WTC11 (cell line): ENCODE measurements at regions not wholly inside any gene's neighbourhood (a gene's known extent, or its start where the extent isn't known, plus 50 kb on each side); places are given as distances from the start of the nearest gene placed in this dataset.

ENCODE experiments used
- ATAC-seq: fragments of 200-7000 bp; cut with Tn5 transposase; 2 replicates; pipeline ENCODE4 v1.10.0; 2021; ENCODE audit warnings: mild to moderate bottlenecking, moderate library complexity
- CTCF ChIA-PET: fragments of 300-600 bp; sonication (Branson Sonifier 250); formaldehyde crosslinking; loops from one replicate; lab custom pipeline; 2021; ENCODE audit warnings: antibody characterized with exemption; lab: Charles Lee
- POLR2A ChIA-PET: fragments of 350-600 bp; sonication (Branson Sonifier 250); formaldehyde crosslinking; loops from one replicate; lab custom pipeline; 2021; ENCODE audit warnings: antibody characterized with exemption; lab: Charles Lee
- DNase-seq: peaks from one replicate; pipeline ENCODE4 v3.0.0; 2021; ENCODE audit warnings: low spot score
- H3K27ac Mint-ChIP-seq: 2 replicates; pipeline ENCODE4 v1.8.0; 2021; ENCODE audit warnings: mixed read lengths
- H3K27me3 Mint-ChIP-seq: 2 replicates; pipeline ENCODE4 v1.8.0; 2021; ENCODE audit warnings: low read depth, mild to moderate bottlenecking, moderate library complexity, mixed read lengths
- H3K36me3 Mint-ChIP-seq: 2 replicates; pipeline ENCODE4 v1.8.0; 2021; ENCODE audit warnings: mixed read lengths
- H3K4me1 Mint-ChIP-seq: 2 replicates; pipeline ENCODE4 v1.8.0; 2022; ENCODE audit warnings: mixed read lengths
- H3K4me3 Mint-ChIP-seq: 2 replicates; pipeline ENCODE4 v1.8.0; 2021; ENCODE audit warnings: mild to moderate bottlenecking, moderate library complexity, mixed read lengths
- H3K9me3 Mint-ChIP-seq: 2 replicates; pipeline ENCODE4 v1.8.0; 2021; ENCODE audit warnings: mixed read lengths
- CREM ChIP-seq: sonication (generic); formaldehyde crosslinking; IDR thresholded peaks from 2 replicates; pipeline ENCODE4 v1.8.1; 2022; ENCODE audit warnings: mild to moderate bottlenecking, missing genetic modification reagents, moderate library complexity
- EMX1 ChIP-seq: fragments of 250-450 bp; sonication (Bioruptor Pico); IDR thresholded peaks from 2 replicates; pipeline ENCODE4 v1.8.0; 2021; ENCODE audit warnings: mild to moderate bottlenecking
- ESRRA ChIP-seq: sonication (generic); formaldehyde crosslinking; IDR thresholded peaks from 2 replicates; pipeline ENCODE4 v1.8.1; 2022; ENCODE audit warnings: mild to moderate bottlenecking, missing genetic modification reagents, borderline replicate concordance
- HMGA2 ChIP-seq: fragments of 250-450 bp; sonication (Bioruptor Pico); IDR thresholded peaks from 2 replicates; pipeline ENCODE4 v1.4.0; 2021; ENCODE audit warnings: mild to moderate bottlenecking, moderate library complexity
- JAZF1 ChIP-seq: fragments of 250-450 bp; sonication (Bioruptor Pico); IDR thresholded peaks from 2 replicates; pipeline ENCODE4 v1.9.0; 2021; ENCODE audit warnings: moderate library complexity, mild to moderate bottlenecking, inconsistent platforms
- NR2C2 ChIP-seq: sonication (generic); formaldehyde crosslinking; IDR thresholded peaks from 2 replicates; pipeline ENCODE4 v1.8.0; 2022; ENCODE audit warnings: mild to moderate bottlenecking, missing genetic modification reagents
- OVOL2 ChIP-seq: fragments of 250-450 bp; sonication (Bioruptor Pico); IDR thresholded peaks from 2 replicates; pipeline ENCODE4 v1.9.0; 2021; ENCODE audit warnings: mild to moderate bottlenecking, borderline replicate concordance
- PRRX2 ChIP-seq: fragments of 250-450 bp; sonication (Bioruptor Pico); IDR thresholded peaks from 2 replicates; pipeline ENCODE4 v1.8.0; 2021; ENCODE audit warnings: mild to moderate bottlenecking
- SMAD3 ChIP-seq: sonication (generic); formaldehyde crosslinking; IDR thresholded peaks from 2 replicates; pipeline ENCODE4 v1.8.0; 2022; ENCODE audit warnings: missing genetic modification reagents, mild to moderate bottlenecking, borderline replicate concordance
- SP1 ChIP-seq: sonication (generic); formaldehyde crosslinking; conservative IDR thresholded peaks from 2 replicates; pipeline ENCODE4 v1.8.1; 2022; ENCODE audit warnings: missing genetic modification reagents
- TCF7 ChIP-seq: sonication (generic); formaldehyde crosslinking; IDR thresholded peaks from 2 replicates; pipeline ENCODE4 v1.8.0; 2022; ENCODE audit warnings: mild to moderate bottlenecking, low read depth, missing genetic modification reagents, moderate library complexity
- ZNF121 ChIP-seq: sonication (generic); formaldehyde crosslinking; IDR thresholded peaks from 2 replicates; pipeline ENCODE4 v1.8.0; 2023; ENCODE audit warnings: missing genetic modification reagents
- ZNF138 ChIP-seq: sonication (generic); formaldehyde crosslinking; conservative IDR thresholded peaks from 2 replicates; pipeline ENCODE4 v1.8.1; 2022; ENCODE audit warnings: mild to moderate bottlenecking, moderate library complexity, missing genetic modification reagents
- ZNF219 ChIP-seq: sonication (generic); formaldehyde crosslinking; IDR thresholded peaks from 2 replicates; pipeline ENCODE4 v1.8.0; 2023; ENCODE audit warnings: missing genetic modification reagents, mild to moderate bottlenecking, borderline replicate concordance
- ZNF232 ChIP-seq: sonication (generic); formaldehyde crosslinking; IDR thresholded peaks from 2 replicates; pipeline ENCODE4 v1.8.0; 2022; ENCODE audit warnings: mild to moderate bottlenecking, missing genetic modification reagents
- ZNF671 ChIP-seq: fragments of 250-450 bp; sonication (Bioruptor Pico); IDR thresholded peaks from 2 replicates; pipeline ENCODE4 v1.8.0; 2021; ENCODE audit warnings: mild to moderate bottlenecking
- TF ChIP-seq, protein P1 (sequence below): fragments of 250-450 bp; sonication (Bioruptor Pico); conservative IDR thresholded peaks from 2 replicates; pipeline ENCODE4 v1.9.0; 2021; ENCODE audit warnings: mild to moderate bottlenecking
- TF ChIP-seq, protein P2 (sequence below): sonication (generic); formaldehyde crosslinking; IDR thresholded peaks from 2 replicates; pipeline ENCODE4 v1.8.0; 2022; ENCODE audit warnings: mild to moderate bottlenecking, missing genetic modification reagents
- TF ChIP-seq, protein P3 (sequence below): fragments of 200-600 bp; IDR thresholded peaks from 2 replicates; pipeline ENCODE4 v1.8.0; 2022; ENCODE audit warnings: antibody characterized with exemption
- TF ChIP-seq, protein P4 (sequence below): sonication (generic); formaldehyde crosslinking; IDR thresholded peaks from 2 replicates; pipeline ENCODE4 v1.8.1; 2023; ENCODE audit warnings: mild to moderate bottlenecking, missing genetic modification reagents
- TF ChIP-seq, protein P5 (sequence below): sonication (generic); formaldehyde crosslinking; IDR thresholded peaks from 2 replicates; pipeline ENCODE4 v1.8.1; 2022; ENCODE audit warnings: mild to moderate bottlenecking, moderate library complexity, missing genetic modification reagents
- TF ChIP-seq, protein P6 (sequence below): sonication (generic); formaldehyde crosslinking; IDR thresholded peaks from 2 replicates; pipeline ENCODE4 v1.8.0; 2022; ENCODE audit warnings: mild to moderate bottlenecking, missing genetic modification reagents

DNA sequence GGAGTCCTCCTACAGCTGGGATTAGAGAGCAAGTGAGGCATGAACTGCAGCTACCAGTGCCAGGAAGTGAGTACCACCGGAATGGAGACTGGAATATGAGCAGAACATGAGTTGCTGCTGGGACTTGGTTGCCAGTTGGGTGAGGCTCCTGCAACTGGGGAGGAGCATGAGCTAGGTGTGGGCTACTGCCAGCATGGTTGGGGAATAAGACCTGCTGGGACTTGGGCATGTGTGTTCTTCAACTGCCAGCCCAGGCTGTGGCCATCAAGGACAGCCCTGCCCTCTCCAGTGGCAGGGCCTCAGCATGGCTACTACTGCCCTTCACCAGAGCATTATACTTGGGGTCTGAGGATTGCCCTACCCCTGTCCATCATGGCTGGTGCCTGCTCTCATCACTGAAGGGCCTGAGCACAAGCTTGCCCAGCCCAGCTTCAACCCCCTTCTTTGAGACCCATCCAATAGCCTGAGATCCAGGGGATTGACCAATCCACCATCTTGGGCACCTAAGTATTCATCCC lies 665.0 kb downstream of the ELAVL2 start:
- ATAC-seq: no peak
- TF ChIP-seq SP1 (no peak), TCF7 (CRISPR knock-in tag) (no peak), ZNF121 (CRISPR knock-in tag) (no peak)
- TF ChIP-seq, protein P1, sequence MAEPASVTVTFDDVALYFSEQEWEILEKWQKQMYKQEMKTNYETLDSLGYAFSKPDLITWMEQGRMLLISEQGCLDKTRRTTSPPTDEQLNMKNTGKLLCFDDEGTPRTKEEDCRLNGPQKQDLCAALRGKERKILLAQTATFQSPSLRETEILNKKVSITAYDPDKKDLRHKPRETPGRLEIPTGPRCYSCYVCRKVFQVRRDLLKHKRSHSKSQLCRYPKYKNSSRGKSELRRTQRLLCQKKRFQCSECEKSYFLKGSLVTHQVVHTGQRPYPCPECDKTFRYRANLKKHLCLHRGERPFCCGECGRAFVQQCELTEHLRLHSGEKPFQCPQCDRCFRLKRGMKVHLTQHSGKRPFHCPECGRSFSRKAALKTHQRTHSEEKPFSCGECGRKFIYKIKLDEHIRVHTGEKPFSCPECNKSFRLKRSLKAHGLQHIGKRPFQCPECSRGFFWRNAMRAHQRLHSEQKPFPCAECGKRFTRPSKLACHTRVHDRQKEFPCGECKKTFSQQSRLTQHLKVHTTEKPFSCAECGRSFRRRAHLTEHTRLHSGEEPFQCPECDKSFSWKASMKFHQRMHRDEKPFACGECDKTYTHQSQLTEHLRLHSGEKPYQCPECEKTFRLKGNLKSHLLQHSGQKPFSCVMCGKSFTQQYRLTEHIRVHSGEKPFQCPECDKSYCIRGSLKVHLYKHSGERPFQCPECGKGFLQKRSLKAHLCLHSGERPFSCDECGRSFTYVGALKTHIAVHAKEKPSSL (CRISPR knock-in tag): no peak
- peaks cover 17% of the 10 kb centered on the region for H3K9me3 Mint-ChIP-seq
- POLR2A ChIA-PET: no interaction called here
- peaks cover 4% of the 10 kb centered on the region for H3K4me1 Mint-ChIP-seq
- no peak for DNase-seq
- H3K36me3 Mint-ChIP-seq: no peaks in the 10 kb centered on the region
- no peak overlapping the region for H3K27ac Mint-ChIP-seq
- H3K27me3 Mint-ChIP-seq: no peaks in the 10 kb centered on the region
- CTCF ChIA-PET: no interaction called here
- no peak overlapping the region for H3K4me3 Mint-ChIP-seq

DNA sequence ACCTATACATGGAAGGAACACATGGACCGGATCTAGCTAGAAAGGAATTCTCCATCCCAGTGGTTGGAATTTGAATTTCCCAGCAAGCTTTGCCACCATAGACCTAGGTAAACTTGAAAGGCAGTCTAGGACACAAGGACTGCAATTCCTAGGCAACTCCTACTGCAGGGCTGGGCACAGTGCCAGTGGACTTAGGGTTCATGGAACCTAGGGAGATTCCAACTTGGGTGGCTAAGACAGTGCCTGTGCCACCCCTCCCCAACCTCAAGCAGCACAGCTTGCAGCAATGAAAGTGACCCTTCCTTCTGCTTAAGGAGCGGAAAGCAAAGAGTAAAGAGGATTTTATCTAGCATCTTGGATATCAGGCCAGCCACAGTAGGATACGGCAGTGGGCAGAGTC lies 663.3 kb downstream of the ELAVL2 start:
- DNase-seq: no peak
- ATAC-seq: no peak
- no peaks in the 10 kb centered on the region for H3K4me1 Mint-ChIP-seq
- ChIA-PET POLR2A (no interaction called here), CTCF (interaction anchor here (1.0 kb wide), 1 partner anchor 9 kb away, joined by 5 read pairs; no protein-coding TSS in a partner anchor)
- no peak overlapping the region for H3K27ac Mint-ChIP-seq
- H3K9me3 Mint-ChIP-seq: peaks cover 17% of the 10 kb centered on the region
- no peaks in the 10 kb centered on the region for H3K27me3 Mint-ChIP-seq
- TF ChIP-seq PRRX2: no peak
- no peak for TF ChIP-seq SP1
- TF ChIP-seq EMX1 (CRISPR knock-in tag): no peak
- TF ChIP-seq HMGA2: no peak
- TF ChIP-seq, protein P2, sequence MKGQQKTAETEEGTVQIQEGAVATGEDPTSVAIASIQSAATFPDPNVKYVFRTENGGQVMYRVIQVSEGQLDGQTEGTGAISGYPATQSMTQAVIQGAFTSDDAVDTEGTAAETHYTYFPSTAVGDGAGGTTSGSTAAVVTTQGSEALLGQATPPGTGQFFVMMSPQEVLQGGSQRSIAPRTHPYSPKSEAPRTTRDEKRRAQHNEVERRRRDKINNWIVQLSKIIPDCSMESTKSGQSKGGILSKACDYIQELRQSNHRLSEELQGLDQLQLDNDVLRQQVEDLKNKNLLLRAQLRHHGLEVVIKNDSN (CRISPR knock-in tag): no peak
- TF ChIP-seq ZNF138 (CRISPR knock-in tag): no peak
- no peak for TF ChIP-seq OVOL2 (CRISPR knock-in tag)
- no peak overlapping the region for H3K4me3 Mint-ChIP-seq
- no peaks in the 10 kb centered on the region for H3K36me3 Mint-ChIP-seq

DNA sequence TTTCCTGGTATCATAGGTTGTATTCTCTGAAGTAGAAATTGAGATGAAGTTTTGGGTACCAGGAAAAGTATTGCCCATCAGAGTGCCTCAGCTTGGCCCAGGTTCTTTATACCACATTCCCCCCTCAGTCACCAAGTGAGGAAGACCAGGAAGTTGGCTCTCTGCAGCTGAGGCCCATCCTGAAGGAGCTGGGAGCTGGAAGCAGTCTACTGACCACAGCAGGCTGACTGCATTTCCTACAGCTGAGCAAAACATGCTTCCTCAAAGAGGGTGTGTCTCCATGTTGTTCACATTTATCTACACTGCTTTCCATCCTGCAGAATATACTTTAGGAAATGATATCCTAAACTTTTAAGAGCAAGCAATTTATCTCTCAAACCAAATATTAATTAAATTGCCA lies 654.6 kb downstream of the ELAVL2 start:
- H3K9me3 Mint-ChIP-seq: peaks cover 22% of the 10 kb centered on the region
- no peak overlapping the region for H3K4me3 Mint-ChIP-seq
- H3K4me1 Mint-ChIP-seq: no peaks in the 10 kb centered on the region
- no peaks in the 10 kb centered on the region for H3K27me3 Mint-ChIP-seq
- peaks cover 7% of the 10 kb centered on the region; the same call in 1 of the 2 replicates for H3K36me3 Mint-ChIP-seq
- ChIA-PET CTCF (no interaction called here), POLR2A (no interaction called here)
- TF ChIP-seq ZNF671 (CRISPR knock-in tag): no peak
- no peak for TF ChIP-seq ZNF232
- TF ChIP-seq SMAD3 (CRISPR knock-in tag): no peak
- ATAC-seq (no peak), DNase-seq (no peak)
- no peak overlapping the region for H3K27ac Mint-ChIP-seq

DNA sequence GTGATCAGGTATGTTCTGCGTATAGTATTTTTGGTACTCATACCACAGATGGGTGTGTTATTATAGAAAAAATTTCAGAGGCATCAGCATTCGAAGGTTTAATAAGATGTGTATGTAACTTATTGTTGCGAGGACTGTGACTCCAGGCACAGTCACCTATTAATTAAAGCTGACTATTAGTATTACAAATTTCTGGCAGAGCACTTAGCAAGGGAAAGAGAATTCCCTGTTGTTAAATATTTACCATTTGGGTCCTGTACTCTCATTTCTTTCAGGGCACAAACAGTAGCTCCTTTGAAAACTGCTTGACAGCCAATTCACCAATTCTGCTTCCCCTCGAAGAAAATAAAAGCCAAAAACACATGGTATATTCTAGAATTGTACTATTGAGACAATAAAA lies 653.8 kb downstream of the ELAVL2 start:
- no peaks in the 10 kb centered on the region for H3K27me3 Mint-ChIP-seq
- no peaks in the 10 kb centered on the region for H3K4me1 Mint-ChIP-seq
- ATAC-seq (no peak), DNase-seq (no peak)
- CTCF ChIA-PET: no interaction called here
- no peak overlapping the region for H3K4me3 Mint-ChIP-seq
- POLR2A ChIA-PET: no interaction called here
- H3K9me3 Mint-ChIP-seq: peaks cover 22% of the 10 kb centered on the region
- H3K36me3 Mint-ChIP-seq: peaks cover 7% of the 10 kb centered on the region; the same call in 1 of the 2 replicates
- H3K27ac Mint-ChIP-seq: no peak overlapping the region
- TF ChIP-seq JAZF1 (CRISPR knock-in tag) (no peak), PRRX2 (no peak), ESRRA (no peak), ZNF138 (CRISPR knock-in tag) (no peak), ZNF219 (CRISPR knock-in tag) (no peak), CREM (CRISPR knock-in tag) (no peak), NR2C2 (CRISPR knock-in tag) (no peak)
- TF ChIP-seq, protein P3, sequence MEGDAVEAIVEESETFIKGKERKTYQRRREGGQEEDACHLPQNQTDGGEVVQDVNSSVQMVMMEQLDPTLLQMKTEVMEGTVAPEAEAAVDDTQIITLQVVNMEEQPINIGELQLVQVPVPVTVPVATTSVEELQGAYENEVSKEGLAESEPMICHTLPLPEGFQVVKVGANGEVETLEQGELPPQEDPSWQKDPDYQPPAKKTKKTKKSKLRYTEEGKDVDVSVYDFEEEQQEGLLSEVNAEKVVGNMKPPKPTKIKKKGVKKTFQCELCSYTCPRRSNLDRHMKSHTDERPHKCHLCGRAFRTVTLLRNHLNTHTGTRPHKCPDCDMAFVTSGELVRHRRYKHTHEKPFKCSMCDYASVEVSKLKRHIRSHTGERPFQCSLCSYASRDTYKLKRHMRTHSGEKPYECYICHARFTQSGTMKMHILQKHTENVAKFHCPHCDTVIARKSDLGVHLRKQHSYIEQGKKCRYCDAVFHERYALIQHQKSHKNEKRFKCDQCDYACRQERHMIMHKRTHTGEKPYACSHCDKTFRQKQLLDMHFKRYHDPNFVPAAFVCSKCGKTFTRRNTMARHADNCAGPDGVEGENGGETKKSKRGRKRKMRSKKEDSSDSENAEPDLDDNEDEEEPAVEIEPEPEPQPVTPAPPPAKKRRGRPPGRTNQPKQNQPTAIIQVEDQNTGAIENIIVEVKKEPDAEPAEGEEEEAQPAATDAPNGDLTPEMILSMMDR: no peak
- TF ChIP-seq, protein P4, sequence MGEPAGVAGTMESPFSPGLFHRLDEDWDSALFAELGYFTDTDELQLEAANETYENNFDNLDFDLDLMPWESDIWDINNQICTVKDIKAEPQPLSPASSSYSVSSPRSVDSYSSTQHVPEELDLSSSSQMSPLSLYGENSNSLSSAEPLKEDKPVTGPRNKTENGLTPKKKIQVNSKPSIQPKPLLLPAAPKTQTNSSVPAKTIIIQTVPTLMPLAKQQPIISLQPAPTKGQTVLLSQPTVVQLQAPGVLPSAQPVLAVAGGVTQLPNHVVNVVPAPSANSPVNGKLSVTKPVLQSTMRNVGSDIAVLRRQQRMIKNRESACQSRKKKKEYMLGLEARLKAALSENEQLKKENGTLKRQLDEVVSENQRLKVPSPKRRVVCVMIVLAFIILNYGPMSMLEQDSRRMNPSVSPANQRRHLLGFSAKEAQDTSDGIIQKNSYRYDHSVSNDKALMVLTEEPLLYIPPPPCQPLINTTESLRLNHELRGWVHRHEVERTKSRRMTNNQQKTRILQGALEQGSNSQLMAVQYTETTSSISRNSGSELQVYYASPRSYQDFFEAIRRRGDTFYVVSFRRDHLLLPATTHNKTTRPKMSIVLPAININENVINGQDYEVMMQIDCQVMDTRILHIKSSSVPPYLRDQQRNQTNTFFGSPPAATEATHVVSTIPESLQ: no peak
- TF ChIP-seq, protein P5, sequence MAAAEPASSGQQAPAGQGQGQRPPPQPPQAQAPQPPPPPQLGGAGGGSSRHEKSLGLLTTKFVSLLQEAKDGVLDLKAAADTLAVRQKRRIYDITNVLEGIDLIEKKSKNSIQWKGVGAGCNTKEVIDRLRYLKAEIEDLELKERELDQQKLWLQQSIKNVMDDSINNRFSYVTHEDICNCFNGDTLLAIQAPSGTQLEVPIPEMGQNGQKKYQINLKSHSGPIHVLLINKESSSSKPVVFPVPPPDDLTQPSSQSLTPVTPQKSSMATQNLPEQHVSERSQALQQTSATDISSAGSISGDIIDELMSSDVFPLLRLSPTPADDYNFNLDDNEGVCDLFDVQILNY (CRISPR knock-in tag): no peak
- TF ChIP-seq, protein P6, sequence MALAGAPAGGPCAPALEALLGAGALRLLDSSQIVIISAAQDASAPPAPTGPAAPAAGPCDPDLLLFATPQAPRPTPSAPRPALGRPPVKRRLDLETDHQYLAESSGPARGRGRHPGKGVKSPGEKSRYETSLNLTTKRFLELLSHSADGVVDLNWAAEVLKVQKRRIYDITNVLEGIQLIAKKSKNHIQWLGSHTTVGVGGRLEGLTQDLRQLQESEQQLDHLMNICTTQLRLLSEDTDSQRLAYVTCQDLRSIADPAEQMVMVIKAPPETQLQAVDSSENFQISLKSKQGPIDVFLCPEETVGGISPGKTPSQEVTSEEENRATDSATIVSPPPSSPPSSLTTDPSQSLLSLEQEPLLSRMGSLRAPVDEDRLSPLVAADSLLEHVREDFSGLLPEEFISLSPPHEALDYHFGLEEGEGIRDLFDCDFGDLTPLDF: no peak
